GM21528 (cell line): ENCODE measurements at regions not wholly inside any gene's neighbourhood (a gene's known extent, or its start where the extent isn't known, plus 50 kb on each side); places are given as distances from the start of the nearest gene placed in this dataset.

Source experiments
- ATAC-seq: cut with Tn5 transposase; IDR thresholded peaks from one replicate; pipeline ENCODE4 v1.9.1; 2021; ENCODE audit warnings: mild to moderate bottlenecking, moderate library complexity; ENCODE audit not compliant: unreplicated experiment, low FRiP score

DNA sequence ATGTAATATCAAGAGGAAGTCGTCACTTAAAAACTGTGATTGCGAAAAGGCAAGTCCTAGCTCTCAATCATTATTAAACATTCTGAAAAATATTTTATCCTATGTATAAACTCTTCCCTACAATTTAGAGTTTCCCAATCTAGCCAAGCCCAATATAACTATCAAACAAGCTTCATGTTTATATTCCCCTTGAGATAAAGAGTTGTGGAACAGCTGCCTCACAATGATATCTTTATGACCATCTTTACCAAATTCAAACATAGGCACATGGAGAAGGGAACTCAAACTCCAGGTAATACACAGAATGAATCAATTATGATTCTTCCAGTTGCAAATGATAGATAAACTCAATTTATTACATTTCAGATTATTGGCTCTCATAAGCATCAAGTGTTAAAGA lies 1468.7 kb downstream of the EFNA5 start:
- no peak for ATAC-seq

DNA sequence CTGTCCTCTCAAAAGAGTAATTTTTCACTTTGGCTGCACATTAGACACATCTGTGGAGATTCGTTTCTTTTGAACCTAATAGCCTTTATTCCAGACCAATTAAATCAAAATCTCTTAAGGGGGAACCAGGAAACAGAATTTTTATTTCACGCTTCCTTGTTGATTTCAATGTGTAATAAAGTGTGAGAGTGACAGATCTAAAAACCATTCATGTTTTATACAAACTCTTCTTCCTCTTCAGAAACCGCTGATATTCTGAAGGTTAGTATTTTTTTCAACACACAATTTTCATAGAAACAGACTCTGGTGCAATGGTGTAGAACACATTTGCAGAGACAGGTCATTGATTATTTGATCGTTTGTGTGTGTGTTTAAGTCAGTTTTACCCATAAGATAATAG lies 1469.8 kb downstream of the EFNA5 start:
- ATAC-seq, result no peak

DNA sequence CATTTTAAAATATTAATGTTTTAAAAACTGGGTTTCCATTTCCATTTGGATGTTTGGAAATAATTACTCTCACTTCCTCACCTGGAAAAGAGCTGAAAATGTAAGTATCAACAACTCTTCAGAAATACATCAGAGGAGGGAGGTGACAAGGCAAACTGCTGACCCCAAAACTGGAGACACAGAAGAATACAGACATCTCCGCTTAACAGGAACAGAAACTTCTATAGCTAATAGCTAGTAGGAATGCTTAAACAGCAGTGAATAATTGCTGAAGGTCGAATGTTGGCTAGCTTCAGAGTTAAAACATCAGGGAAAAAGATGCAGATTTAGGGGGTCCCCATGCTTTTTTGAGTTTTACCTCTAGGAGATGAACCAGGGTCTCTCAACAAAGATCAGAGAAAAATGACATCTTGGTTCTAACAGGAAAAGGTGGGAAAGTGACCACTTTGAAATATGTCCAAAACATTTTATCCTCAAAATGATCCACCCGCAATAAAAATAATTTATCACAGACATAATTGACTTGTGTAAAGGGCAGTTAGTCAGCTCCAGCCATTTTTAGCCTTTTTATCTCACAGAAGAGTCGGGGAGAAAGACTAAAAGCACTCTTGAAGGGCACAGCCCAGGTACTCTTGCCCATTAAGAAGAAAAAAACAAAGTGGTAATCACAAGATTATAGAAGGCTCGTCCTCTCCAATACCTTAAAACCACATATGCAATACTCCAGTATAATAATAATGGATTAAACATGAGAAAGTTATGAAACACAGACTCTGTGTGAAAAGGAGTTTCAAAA lies 1474.9 kb downstream of the EFNA5 start:
- ATAC-seq, result no peak

DNA sequence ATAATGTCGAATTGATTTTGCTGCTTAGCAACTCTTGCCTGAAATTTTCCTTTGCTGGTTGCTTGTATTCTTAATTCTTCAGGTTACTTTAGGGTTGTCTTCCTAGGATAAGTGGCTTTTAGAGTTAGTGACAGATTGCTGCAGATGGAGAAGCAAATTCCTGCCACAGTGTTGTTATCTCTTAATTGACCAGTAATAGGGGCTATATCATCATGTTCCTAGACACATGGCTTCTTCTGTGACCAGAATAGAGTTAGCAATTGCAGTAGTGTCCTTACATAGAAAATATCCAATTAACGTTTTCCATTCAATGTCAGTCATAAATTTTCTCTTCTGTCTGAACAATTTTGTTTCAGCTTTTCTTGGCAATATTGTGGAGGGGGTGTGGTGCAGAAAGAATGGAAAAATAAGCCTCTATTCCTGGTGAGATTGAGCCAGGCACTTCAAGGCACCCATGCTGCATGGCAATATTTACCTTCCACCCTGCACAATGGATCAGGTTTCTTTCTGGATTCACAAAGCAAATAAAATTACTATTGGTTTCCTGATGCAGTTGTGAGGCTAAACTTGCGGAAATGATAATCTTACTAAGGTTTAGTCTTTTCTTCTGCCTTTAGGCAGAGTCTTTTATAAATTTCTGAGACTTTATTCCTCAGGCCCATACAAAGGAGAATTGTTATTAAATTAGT lies 1481.5 kb downstream of the EFNA5 start:
- no peak for ATAC-seq

DNA sequence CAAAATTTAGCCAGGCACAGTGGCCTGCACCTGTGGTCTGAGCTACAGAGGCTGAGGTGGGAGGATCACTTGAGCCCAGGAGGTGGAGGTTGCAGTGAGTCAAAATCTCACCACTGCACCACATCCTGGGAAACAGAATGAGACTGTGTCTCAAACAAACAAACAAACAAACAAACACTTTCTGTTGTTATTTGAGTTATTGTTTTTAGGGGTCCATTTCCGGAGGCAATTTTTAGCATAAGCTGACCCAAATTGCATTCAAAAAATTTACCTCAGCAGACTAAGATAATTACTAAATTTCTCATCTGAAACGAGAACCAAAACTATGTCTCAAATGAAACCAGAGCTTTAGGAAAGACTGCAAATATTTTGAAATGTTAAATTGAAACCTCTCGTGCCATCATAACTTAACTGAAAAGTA lies 1485.1 kb downstream of the EFNA5 start:
- no peak for ATAC-seq

DNA sequence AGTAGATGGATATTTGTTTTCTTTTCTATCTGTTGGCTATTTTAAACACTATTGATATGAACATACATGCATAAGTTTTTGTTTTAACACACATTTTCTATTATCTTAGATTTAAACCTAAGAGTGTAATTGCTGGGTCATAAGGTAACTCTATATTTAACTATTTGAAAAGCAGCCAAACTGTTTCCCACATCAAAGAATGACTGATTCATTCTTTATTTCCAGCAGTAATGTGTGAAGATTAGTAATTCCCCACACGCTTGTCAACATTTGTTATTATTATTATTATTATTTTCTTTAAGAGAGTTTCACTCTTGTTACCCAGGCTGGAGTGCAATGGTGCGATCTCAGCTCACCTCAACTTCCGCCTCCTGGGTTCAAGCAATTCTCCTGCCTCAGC lies 1495.8 kb downstream of the EFNA5 start:
- ATAC-seq, result no peak

DNA sequence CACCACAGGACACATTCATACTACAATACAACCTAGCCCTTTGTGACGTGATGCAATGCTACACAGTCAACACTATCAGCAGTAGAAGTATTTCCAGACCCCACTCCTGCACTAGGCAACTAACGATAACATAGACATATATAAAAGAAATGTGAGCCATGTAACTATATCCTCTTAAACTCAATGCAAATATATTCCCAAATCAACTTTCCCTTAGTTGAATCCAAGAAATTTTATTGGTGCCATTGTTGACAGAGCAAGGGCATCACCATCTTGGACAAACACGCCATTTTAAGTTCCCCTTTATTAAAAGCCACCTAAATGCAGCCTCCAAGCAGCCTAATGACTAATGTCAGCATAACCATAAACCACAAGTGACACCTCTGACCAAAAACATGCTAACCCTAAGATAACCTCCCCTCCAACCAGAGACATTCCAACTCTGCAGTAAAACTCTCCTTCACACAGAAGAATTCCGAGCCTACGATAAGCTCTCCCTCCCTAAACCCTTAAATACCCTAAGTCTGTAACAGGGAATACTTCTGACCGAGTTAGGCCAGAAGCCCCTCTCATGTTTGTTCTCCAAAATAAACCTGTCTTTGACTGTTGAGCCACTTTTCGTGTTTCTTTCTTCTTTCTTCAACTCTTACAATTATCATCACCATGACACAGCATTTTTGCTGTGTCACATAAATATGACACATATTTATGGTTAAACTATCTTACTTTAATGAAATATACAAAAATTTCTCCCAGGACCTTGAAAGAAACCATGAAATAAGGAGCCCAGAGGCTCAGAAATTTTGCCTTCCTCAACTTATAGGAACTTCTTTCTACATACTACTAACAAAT lies 1497.8 kb downstream of the EFNA5 start:
- no peak for ATAC-seq

DNA sequence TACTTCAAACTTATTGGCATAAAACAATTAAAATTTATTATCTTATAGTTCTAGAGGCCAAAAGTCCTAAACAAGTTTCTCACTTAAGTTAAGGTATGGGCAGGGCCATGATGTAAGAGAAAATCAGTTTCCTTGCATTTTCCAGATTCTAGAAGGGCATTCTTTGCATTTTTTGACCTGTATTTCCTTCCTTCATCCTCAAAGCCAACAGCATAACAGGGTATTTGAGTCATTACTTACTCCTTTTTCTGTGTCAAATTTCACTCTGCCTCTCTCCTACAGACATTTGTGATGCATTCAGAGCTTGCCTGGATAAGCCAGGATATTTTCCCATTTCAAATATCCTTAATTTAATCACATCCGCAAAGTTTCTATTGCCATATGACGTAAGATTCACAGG lies 1499.0 kb downstream of the EFNA5 start:
- no peak for ATAC-seq

DNA sequence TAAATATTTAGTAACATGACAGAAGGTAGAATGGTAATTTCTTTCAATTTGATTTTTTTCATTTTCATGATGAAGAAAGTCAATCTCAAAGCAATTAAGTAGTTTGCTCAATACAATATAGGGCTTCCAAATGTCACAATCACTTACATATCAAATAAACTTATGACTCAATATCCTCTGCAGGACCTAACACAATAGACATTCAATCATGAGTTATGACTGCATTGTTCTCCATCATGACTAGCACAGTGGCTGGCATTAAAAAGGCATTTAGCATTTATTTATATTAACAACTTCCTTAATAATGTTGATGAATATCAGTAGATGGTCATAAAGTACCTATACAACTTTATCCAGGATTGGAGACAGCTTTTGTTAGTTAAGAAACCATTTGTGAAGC lies 1499.6 kb downstream of the EFNA5 start:
- ATAC-seq, result no peak

DNA sequence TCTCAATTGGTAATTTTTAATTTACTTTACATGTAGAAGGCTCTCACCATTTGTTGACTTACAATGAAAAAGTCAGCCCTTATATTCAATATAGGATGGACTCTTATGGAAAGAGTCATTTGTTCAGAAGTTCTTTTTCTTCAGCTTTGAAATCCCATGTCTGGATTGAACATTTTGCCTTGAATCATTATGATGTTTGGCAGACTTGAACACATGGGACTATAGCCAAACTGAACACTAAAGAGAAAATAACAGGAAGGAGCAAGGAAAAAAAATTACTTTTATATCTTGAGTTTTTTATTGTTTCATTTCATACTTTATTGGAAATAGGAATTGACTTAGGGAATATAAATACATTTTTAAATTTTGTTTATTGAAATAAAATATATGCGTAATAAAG lies 1503.0 kb downstream of the EFNA5 start:
- no peak for ATAC-seq

DNA sequence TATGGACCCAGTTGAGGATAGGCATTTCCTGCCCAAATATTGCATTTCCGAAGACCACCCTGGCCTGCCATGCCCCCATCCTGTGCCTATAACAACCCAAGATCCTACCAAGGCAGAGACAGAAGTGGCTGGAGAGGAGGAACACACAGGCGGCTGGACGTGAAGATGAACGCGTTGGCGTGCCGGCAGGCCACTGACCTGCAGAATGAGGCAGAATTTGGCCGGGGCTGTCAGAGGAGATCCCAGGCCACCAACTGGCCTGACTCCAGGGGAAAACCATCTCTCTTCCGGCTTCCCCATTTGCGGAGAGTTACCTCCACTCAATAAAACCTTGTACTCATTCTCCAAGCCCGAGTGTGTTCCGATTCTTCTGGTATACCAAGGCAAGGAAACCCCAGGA lies 1507.5 kb downstream of the EFNA5 start:
- no peak for ATAC-seq

DNA sequence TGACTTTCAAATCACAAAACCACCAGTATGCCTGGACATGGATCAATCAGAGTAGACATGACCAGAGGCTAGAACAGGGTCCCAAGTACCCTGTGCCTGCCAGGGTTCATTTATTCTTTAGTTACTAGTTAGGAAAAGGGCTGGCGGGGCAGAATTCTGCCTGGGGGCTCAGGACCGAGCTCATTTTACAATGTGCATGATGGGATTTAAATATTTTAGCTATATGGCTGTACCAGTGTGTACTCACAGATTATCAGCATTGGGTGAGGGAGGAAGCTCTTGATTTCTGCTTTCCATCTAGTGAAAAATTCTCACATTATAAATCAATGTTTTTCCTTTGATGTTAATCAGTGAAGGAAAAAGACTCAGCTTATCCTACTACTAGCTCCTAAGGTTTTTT lies 1511.1 kb downstream of the EFNA5 start:
- ATAC-seq, result no peak

DNA sequence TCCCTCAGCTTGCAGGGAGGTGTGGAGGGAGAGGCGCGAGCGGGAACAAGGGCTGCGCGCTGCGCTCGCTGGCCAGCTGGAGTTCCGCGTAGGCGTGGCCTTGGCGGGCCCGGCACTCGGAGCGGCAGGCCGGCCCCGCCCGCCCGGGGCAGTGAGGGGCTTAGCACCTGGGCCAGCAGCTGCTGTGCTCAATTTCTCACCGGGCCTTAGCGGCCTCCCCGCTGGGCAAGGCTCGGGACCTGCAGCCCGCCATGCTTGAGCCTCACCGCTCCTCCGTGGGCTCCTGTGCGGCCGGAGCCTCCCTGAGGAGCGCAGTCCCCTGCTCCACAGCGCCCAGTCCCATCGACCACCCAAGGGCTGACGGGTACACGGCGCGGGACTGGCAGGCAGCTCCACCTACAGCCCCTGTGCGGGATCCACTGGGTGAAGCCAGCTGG lies 1516.4 kb downstream of the EFNA5 start:
- ATAC-seq, result no peak

DNA sequence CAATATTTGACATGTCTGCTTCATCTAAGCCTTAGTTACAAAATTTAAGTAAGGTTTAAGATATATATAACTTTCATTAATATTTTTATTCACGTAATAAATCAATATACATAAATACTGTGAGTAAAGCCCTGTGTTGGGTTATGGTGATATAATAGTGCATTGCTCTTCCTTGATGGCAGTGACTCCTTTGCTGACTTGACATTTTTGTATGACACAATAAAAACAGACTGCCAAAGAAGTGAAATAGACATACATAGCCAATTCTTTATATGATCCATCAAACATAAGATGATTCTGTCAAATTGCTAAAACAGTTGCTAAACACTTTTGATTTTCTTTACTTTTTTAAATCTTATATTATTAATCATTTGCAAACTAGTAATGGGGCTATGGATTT lies 1518.2 kb downstream of the EFNA5 start:
- ATAC-seq, result no peak

DNA sequence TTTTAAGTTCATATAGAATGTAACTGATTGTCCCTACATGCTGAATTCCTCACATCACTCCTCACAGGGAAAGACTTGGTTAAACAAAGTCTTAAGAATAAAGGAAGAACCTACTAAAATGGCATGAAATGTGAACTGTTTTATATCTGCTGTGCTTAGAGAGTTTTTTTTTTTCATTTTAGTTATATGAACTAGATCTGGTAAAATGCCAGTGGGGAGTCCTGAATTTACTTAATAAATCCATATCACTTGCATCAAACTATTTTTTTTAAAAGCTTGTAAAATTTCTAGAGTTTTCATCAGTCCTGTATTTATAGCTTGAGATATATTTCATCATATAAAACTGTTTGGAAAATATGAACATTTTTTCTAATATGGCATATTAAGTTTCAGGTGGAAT lies 1528.6 kb downstream of the EFNA5 start:
- ATAC-seq, result no peak

DNA sequence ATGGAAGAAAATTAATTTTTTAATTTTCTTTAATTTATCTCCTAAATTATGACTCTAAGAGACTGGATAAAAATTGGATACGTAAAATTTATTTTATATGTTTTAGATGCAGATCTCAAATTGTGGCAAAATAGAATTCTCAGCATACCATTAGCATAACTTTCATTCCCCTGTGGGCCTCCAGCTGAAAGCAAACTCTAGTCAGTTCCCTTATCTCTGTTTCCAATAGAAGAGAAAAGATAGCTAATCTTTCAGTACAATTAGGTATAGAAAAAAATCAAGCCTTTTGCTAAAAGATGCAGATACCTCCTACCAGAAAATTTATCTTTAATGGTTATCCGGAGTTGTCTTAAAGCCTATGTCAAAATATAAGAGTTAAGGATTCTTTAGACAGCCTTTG lies 1530.6 kb downstream of the EFNA5 start:
- no peak for ATAC-seq

DNA sequence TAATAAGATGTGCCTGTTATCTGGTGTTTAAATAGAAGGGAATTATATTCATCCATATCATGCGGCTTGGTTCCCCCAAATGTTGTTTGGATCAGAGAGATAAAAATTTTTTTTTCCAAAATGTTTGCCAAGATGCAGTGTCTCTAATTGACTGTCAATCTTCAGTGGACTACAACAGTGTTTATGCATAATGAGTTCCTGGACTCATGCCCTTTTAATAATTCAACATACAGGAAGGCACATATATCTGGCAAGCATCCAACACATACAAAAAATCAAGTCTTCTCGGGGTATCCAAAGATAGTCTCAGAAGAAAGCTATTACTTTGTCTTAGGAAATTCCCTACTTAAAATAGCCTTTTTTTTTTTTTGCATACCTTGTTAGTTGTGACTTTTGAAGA lies 1534.7 kb downstream of the EFNA5 start:
- ATAC-seq, result no peak

DNA sequence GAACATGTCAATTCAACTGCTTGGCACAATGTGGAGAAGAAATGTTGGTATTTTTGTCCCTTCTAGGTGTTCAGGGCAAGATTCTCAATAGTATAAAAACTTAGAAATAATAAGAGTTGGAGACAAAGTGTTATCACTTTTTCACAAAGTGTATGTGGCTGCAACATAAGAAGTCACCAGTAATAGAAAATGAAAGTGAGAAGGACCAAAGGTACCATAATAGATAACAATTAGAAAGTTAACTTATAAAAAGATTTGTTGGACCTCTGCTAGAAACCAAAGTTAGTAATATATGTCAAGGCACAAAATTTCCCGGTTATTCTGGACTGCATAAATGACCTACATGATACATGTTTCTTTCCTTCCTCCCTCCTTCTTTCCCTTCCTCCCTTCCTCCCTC lies 1535.3 kb downstream of the EFNA5 start:
- no peak for ATAC-seq

DNA sequence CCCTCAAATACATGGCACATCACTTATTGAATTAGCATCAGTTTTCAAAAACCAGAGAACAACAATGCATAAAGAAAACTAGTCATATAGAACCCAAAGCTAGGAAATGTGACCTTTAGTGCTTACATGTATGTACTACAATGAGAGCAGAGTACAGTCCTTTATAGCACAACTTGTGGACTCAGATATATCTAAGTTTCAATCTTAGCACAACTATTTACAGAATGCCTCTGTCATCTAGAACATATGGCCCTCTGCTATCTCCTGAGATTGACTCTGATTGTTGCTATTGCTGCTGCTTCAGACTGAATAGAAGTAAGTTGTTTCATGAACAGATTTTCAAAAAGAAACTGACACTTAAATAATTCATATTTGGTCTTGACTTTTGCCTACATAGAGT lies 1536.2 kb downstream of the EFNA5 start:
- no peak for ATAC-seq

DNA sequence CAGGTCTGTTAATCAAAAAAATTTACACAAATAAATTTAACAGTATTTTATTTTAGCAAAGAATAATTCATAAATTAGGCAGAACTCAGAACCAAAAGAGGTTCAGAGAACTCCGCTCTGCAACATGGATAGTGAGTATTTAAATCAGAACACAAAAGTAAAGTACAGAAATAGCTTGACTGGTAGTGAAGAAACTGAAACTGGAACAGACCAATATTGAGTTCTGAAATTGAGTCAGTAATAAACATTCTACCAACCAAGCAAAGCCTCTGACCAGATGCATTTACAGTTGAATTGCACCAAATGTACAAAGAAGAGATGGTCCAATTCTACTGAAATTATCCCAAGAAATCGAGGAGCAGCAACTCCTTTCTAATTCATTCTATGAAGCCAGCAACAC lies 1542.8 kb downstream of the EFNA5 start:
- ATAC-seq, result peak; percentile 87

DNA sequence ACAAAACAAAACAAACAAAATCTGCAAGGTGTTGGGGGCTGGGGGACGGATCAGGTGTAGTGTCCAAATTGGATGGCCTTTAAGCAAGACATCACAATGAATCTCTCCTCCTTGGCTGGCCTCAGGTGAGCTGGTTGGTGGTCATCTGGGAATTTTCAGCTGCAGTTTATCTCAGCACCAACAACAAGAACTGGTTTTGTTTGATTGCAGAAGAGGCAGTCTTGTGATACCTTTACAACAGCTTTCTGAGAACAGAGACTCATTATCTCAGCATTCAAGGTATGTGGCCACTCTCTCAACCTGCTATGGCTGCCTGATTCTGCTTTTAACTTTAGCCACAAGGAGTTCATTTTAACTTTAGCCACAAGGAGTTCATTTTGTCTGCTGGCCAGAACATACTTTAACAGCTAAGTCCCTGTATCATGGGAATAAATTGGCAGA lies 1543.4 kb downstream of the EFNA5 start:
- ATAC-seq, result no peak
